Tibial artery (tissue), 4 donors: ENCODE measurements at regions not wholly inside any gene's neighbourhood (a gene's known extent, or its start where the extent isn't known, plus 50 kb on each side); places are given as distances from the start of the nearest gene placed in this dataset.

ENCODE experiments used
- DNase-seq, 2 donors: peaks; one replicate each; pipeline ENCODE4 v3.0.0-alpha.2; 2019
- H3K27ac ChIP-seq, 2 donors: fragments of 200-600 bp; sonication (generic) in 1 of 2; 1 replicate in 1 of 2; 2 replicates in 1 of 2; pipeline ENCODE4 v1.5.1; 2018 to 2019; ENCODE audit warnings: mild to moderate bottlenecking in 1 of 2
- H3K27me3 ChIP-seq, 2 donors: fragments of 200-600 bp; sonication (generic) in 1 of 2; one replicate each; pipeline versions ENCODE4 v1.5.1 to v1.6.0; 2016 to 2019
- H3K36me3 ChIP-seq, 3 donors: fragments of 200-600 bp; sonication (generic) in 2 of 3; one replicate each; pipeline ENCODE4 v1.5.1; 2016 to 2019; ENCODE audit warnings: mild to moderate bottlenecking in 2 of 3
- H3K4me1 ChIP-seq, 4 donors: fragments of 200-600 bp; sonication (generic) in 2 of 4; 1 replicate in 3 of 4; 2 replicates in 1 of 4; pipeline ENCODE4 v1.5.1; 2016 to 2019
- H3K4me3 ChIP-seq, 2 donors: fragments of 200-600 bp; sonication (generic) in 1 of 2; 1 replicate in 1 of 2; 2 replicates in 1 of 2; pipeline ENCODE4 v1.5.1; 2018 to 2019; ENCODE audit warnings: mild to moderate bottlenecking in 2 of 2
- H3K9me3 ChIP-seq, 3 donors: fragments of 200-600 bp; sonication (generic) in 1 of 3; one replicate each; pipeline ENCODE4 v1.5.1; 2016 to 2019
- intact Hi-C: fragments of 100-400 bp; cut with DNase I; formaldehyde crosslinking; loops from one replicate; pipeline ENCODE4 v1.15.0; 2023; ENCODE audit warnings: low total_unique reads
- TF ChIP-seq, protein P1 (sequence below), 2 experiments: fragments of 200-600 bp in 1 of 2; fragments of 450-650 bp in 1 of 2; IDR thresholded peaks; one replicate each; pipeline ENCODE4 v1.5.1; 2017 to 2019; ENCODE audit warnings: antibody characterized with exemption in 2 of 2, mild to moderate bottlenecking in 1 of 2, moderate library complexity in 1 of 2

DNA sequence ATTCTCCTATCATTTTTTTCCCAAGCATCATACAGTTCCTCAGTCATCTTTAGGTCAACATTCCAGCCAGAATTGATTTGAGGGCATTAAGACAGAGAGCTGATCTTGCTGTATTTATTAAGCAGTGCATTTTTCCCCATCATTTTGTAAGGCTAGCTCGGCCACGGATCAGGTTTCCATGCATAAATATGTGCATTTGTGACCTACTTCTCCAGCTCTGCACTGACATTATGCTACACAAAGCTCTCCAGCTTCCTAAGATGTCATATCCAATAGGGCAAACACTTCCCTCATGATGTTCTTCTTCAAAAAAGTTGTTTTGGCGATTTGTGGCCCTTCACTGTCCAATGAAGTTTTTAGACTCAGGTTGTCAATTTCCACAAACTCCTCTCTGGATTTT lies 202.6 kb downstream of the C7orf25 start:
- TF ChIP-seq, protein P1, sequence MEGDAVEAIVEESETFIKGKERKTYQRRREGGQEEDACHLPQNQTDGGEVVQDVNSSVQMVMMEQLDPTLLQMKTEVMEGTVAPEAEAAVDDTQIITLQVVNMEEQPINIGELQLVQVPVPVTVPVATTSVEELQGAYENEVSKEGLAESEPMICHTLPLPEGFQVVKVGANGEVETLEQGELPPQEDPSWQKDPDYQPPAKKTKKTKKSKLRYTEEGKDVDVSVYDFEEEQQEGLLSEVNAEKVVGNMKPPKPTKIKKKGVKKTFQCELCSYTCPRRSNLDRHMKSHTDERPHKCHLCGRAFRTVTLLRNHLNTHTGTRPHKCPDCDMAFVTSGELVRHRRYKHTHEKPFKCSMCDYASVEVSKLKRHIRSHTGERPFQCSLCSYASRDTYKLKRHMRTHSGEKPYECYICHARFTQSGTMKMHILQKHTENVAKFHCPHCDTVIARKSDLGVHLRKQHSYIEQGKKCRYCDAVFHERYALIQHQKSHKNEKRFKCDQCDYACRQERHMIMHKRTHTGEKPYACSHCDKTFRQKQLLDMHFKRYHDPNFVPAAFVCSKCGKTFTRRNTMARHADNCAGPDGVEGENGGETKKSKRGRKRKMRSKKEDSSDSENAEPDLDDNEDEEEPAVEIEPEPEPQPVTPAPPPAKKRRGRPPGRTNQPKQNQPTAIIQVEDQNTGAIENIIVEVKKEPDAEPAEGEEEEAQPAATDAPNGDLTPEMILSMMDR (IDR thresholded peaks at IDR 0.05) = no peak
- no peaks in the 10 kb centered on the region for H3K36me3 ChIP-seq
- no peak overlapping the region for H3K4me3 ChIP-seq
- no peak for DNase-seq
- no peaks in the 10 kb centered on the region for H3K9me3 ChIP-seq
- intact Hi-C loops = no loop called here
- no peak overlapping the region for H3K27ac ChIP-seq
- no peaks in the 10 kb centered on the region for H3K4me1 ChIP-seq
- no peaks in the 10 kb centered on the region for H3K27me3 ChIP-seq

DNA sequence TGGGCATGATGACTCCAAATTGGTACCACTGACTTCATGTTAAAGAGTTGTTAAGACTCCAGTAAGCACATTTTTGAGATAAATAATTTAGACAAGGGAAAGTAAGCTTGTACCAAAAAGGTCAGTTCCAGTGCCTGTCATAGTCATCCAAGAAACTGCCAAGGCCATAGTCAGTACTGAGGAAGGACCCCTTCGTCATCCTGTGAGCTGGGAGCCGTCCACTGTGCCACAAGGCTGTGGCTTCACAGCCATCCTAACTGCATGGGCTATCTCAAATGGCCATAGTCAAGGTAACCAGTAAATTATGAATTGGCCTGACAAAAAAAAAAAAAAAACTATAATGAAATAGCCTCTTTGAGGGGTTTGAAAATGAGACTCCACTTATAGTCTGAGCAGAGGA lies 207.2 kb downstream of the C7orf25 start:
- DNase-seq = no peak
- no peaks in the 10 kb centered on the region for H3K9me3 ChIP-seq
- TF ChIP-seq, protein P1 (IDR thresholded peaks at IDR 0.05) = no peak
- no peaks in the 10 kb centered on the region for H3K4me1 ChIP-seq
- no peaks in the 10 kb centered on the region for H3K36me3 ChIP-seq
- intact Hi-C loops = no loop called here
- no peaks in the 10 kb centered on the region for H3K27me3 ChIP-seq
- H3K4me3 ChIP-seq = no peak overlapping the region
- H3K27ac ChIP-seq = no peak overlapping the region

- intact Hi-C loops = no loop called here
- TF ChIP-seq, protein P1 (IDR thresholded peaks at IDR 0.05) = no peak
- H3K27me3 ChIP-seq = no peaks in the 10 kb centered on the region
- H3K4me1 ChIP-seq = no peaks in the 10 kb centered on the region
- H3K27ac ChIP-seq = no peak overlapping the region
- H3K9me3 ChIP-seq = no peaks in the 10 kb centered on the region
- no peaks in the 10 kb centered on the region for H3K36me3 ChIP-seq
- no peak overlapping the region for H3K4me3 ChIP-seq
- DNase-seq = no peak
Measured at GRCh38 chr7:42702647-42703046, 209.2 kb downstream of the C7orf25 start.

- H3K36me3 ChIP-seq = no peaks in the 10 kb centered on the region
- H3K9me3 ChIP-seq = no peaks in the 10 kb centered on the region
- TF ChIP-seq, protein P1 (IDR thresholded peaks at IDR 0.05) = no peak
- no peaks in the 10 kb centered on the region for H3K27me3 ChIP-seq
- no peak overlapping the region for H3K27ac ChIP-seq
- no peak overlapping the region for H3K4me3 ChIP-seq
- peaks cover 0 to 2% (median under 1%) of the 10 kb centered on the region in 4 donors for H3K4me1 ChIP-seq
- DNase-seq = no peak
- intact Hi-C loops = no loop called here
Measured at GRCh38 chr7:42700406-42701327, 211.2 kb downstream of the C7orf25 start.

DNA sequence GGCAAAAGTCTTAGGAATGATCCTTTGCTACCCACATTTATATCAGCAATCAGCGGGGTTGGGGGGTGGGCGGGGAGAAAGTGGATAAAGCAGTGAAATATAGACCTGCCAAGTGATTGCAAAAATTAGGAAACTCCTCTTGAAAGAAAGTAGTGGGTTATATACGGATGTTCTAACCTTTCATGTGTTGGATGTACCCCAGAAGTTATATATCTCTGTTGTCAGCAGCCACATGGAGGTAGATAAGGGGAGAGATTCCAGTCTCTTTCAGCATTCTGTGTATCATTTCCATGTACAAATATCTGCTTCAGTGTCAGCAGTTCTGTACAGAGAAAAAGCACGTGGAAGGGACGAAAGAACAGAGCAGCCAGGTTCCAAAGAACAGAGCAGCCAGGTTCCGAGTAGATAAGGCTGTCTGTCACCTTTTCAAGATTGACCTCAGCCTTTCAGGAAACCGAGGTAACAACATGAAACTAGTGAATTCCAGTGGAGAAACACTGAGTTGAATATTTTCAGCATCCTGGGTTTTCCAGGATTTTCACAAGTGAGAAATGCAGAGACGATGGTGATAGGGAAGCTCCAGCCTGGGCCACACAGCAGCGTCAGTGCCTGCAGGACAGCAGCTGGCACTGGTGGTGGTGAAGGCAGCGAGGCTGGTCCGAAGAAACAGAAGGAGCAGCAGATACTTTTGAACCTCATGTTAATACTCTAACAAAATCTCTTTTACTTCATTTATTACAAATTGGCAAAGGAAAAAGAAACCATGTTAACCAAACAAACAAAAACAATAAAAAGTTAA lies 212.3 kb downstream of the C7orf25 start:
- no peak overlapping the region for H3K27ac ChIP-seq
- H3K4me1 ChIP-seq = peaks cover 0 to 11% (median 9%) of the 10 kb centered on the region in 4 donors
- no peak overlapping the region for H3K4me3 ChIP-seq
- no peaks in the 10 kb centered on the region for H3K36me3 ChIP-seq
- TF ChIP-seq, protein P1 (IDR thresholded peaks at IDR 0.05) = no peak
- no peaks in the 10 kb centered on the region for H3K9me3 ChIP-seq
- H3K27me3 ChIP-seq = no peaks in the 10 kb centered on the region
- intact Hi-C loops = no loop called here
- no peak for DNase-seq
